PC-9 (cell line): ENCODE measurements at regions not wholly inside any gene's neighbourhood (a gene's known extent, or its start where the extent isn't known, plus 50 kb on each side); places are given as distances from the start of the nearest gene placed in this dataset.

ENCODE experiments used
- BruUV-seq: library from RNA; stranded (reverse); fragments of 400-500 nt; replicated peaks from 2 replicates; lab custom pipeline; 2021; lab: Mats Ljungman, UMichigan
- CTCF ChIA-PET: fragments of 300-600 bp; sonication (Branson Sonifier 250); formaldehyde crosslinking; loops from one replicate; lab custom pipeline; 2022; ENCODE audit warnings: antibody characterized with exemption; lab: Charles Lee
- POLR2A ChIA-PET: fragments of 300-600 bp; sonication (Branson Sonifier 250); formaldehyde crosslinking; loops from one replicate; lab custom pipeline; 2022; ENCODE audit warnings: antibody characterized with exemption; ENCODE audit not compliant: unreplicated experiment; lab: Charles Lee
- DNase-seq, 2 experiments: peaks; one replicate each; pipeline versions ENCODE4 v3.0.0 to v3.0.0-alpha.2; 2015 to 2022; ENCODE audit warnings: mixed read lengths in 1 of 2
- H2AFZ ChIP-seq: fragments of 200-600 bp; sonication (generic); 2 replicates; pipeline ENCODE4 v1.8.1; 2017; ENCODE audit warnings: antibody characterized with exemption
- H3F3A ChIP-seq: fragments of 200-600 bp; sonication (generic); 2 replicates; pipeline ENCODE4 v1.8.1; 2017; ENCODE audit warnings: antibody characterized with exemption, mild to moderate bottlenecking, low read depth; ENCODE audit not compliant: insufficient read depth
- H3K27ac ChIP-seq: fragments of 200-600 bp; sonication (generic); 2 replicates; pipeline ENCODE4 v1.6.1; 2016; ENCODE audit warnings: mixed run types
- H3K27me3 ChIP-seq: fragments of 200-600 bp; sonication (generic); 2 replicates; pipeline ENCODE4 v1.6.1; 2016; ENCODE audit warnings: low read depth, mixed run types; ENCODE audit not compliant: insufficient read depth
- H3K36me3 ChIP-seq: fragments of 200-600 bp; sonication (generic); 2 replicates; pipeline ENCODE4 v1.6.1; 2016; ENCODE audit warnings: low read depth, mixed run types
- H3K4me1 ChIP-seq: fragments of 200-600 bp; sonication (generic); replicated peaks from 2 replicates; pipeline ENCODE4 v1.6.1; 2016; ENCODE audit warnings: mixed run types; ENCODE audit not compliant: insufficient read depth
- H3K4me2 ChIP-seq: fragments of 200-600 bp; sonication (generic); 2 replicates; pipeline ENCODE4 v1.6.1; 2017; ENCODE audit warnings: mixed run types
- H3K4me3 ChIP-seq: fragments of 200-600 bp; sonication (generic); 2 replicates; pipeline ENCODE4 v1.6.1; 2016; ENCODE audit warnings: mixed run types
- H3K79me2 ChIP-seq: fragments of 200-600 bp; sonication (generic); 2 replicates; pipeline ENCODE4 v1.6.1; 2017; ENCODE audit warnings: low read depth, mixed run types
- H3K9me2 ChIP-seq: fragments of 200-600 bp; sonication (generic); 2 replicates; pipeline ENCODE4 v1.8.1; 2017; ENCODE audit warnings: mild to moderate bottlenecking; ENCODE audit not compliant: insufficient read depth
- H3K9me3 ChIP-seq: fragments of 200-600 bp; sonication (generic); 2 replicates; pipeline ENCODE4 v1.8.1; 2016; ENCODE audit warnings: low read depth; ENCODE audit not compliant: insufficient read depth
- H4K20me1 ChIP-seq: fragments of 200-600 bp; sonication (generic); 2 replicates; pipeline ENCODE4 v1.8.1; 2017; ENCODE audit not compliant: insufficient read depth
- EZH2 ChIP-seq: fragments of 200-600 bp; sonication (generic); IDR thresholded peaks from 2 replicates; pipeline ENCODE4 v1.8.0; 2017; ENCODE audit warnings: antibody characterized with exemption, low read depth
- intact Hi-C: fragments of 100-400 bp; cut with micrococcal nuclease; formaldehyde crosslinking; loops from one replicate; pipeline ENCODE4 v1.10.0; 2022; ENCODE audit not compliant: unreplicated experiment
- TF ChIP-seq, protein P1 (sequence below): fragments of 200-600 bp; sonication (generic); conservative IDR thresholded peaks from 2 replicates; pipeline ENCODE4 v1.6.1; 2017; ENCODE audit warnings: mixed run types, antibody characterized with exemption, mild to moderate bottlenecking, moderate library complexity

DNA sequence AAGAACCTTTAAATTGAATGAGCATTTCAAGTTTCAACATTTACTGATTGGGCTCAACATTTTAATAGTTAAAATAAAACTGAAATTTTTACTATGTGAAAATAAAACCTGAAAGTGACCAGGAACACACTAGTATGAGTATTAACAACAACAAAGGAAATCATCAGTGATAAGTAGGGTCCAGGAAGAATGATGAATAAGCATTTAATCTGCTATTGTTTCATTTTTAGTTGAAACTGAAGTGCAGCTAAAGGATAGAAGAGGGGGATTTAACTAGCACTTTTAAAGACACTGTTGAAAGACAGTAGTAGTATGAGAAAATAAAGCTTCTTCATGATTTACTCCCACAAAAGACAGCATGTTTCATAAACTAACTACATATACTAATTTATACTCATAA is 250.9 kb upstream of the IPO5 start:
- Histone ChIP-seq H3K9me3 (no peaks in the 10 kb centered on the region), H3K79me2 (no peaks in the 10 kb centered on the region), H3K27me3 (no peaks in the 10 kb centered on the region), H3K4me2 (no peak overlapping the region), H3K4me1 (no peaks in the 10 kb centered on the region), H3K36me3 (no peaks in the 10 kb centered on the region), H3K27ac (no peak overlapping the region), H3K4me3 (no peak overlapping the region), H3F3A (no peaks in the 10 kb centered on the region), H3K9me2 (no peaks in the 10 kb centered on the region), H2AFZ (no peak overlapping the region), H4K20me1 (no peaks in the 10 kb centered on the region)
- intact Hi-C loops: no loop called here
- peak in 1 of 2 experiments; percentile 26 for DNase-seq
- no TSS peak for BruUV-seq
- CTCF ChIA-PET: no interaction called here
- TF ChIP-seq, protein P1, sequence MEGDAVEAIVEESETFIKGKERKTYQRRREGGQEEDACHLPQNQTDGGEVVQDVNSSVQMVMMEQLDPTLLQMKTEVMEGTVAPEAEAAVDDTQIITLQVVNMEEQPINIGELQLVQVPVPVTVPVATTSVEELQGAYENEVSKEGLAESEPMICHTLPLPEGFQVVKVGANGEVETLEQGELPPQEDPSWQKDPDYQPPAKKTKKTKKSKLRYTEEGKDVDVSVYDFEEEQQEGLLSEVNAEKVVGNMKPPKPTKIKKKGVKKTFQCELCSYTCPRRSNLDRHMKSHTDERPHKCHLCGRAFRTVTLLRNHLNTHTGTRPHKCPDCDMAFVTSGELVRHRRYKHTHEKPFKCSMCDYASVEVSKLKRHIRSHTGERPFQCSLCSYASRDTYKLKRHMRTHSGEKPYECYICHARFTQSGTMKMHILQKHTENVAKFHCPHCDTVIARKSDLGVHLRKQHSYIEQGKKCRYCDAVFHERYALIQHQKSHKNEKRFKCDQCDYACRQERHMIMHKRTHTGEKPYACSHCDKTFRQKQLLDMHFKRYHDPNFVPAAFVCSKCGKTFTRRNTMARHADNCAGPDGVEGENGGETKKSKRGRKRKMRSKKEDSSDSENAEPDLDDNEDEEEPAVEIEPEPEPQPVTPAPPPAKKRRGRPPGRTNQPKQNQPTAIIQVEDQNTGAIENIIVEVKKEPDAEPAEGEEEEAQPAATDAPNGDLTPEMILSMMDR: no peak
- TF ChIP-seq EZH2: no peak
- POLR2A ChIA-PET: no interaction called here

DNA sequence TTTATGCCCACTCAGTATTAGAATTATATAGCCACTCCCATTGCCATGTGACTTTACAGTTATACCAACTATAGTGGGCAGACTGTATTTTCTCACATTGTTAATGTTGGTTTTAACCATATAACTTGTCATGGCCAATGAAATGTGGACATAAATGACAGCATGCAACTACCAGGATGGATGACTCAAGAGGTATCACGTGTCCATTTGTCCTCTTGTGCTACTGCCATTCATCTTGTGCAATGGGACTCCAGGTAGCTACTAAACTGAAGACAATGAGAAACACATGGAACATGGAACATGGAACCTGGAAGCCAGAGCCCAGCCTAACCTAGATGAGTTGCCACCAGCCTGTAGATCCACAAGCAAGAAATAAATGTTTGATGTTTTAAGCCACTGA is 242.7 kb upstream of the IPO5 start:
- intact Hi-C loops: no loop called here
- no peak overlapping the region for H3K4me2 ChIP-seq
- H3K9me2 ChIP-seq: no peaks in the 10 kb centered on the region
- BruUV-seq: no TSS peak
- H3K36me3 ChIP-seq: no peaks in the 10 kb centered on the region
- no peaks in the 10 kb centered on the region for H4K20me1 ChIP-seq
- no peak overlapping the region for H3K4me3 ChIP-seq
- no peaks in the 10 kb centered on the region for H3F3A ChIP-seq
- ChIA-PET CTCF (no interaction called here), POLR2A (no interaction called here)
- H3K79me2 ChIP-seq: no peaks in the 10 kb centered on the region
- H3K27me3 ChIP-seq: no peaks in the 10 kb centered on the region
- TF ChIP-seq, protein P1: no peak
- no peak for TF ChIP-seq EZH2
- no peak for DNase-seq
- H3K9me3 ChIP-seq: no peaks in the 10 kb centered on the region
- no peaks in the 10 kb centered on the region for H3K4me1 ChIP-seq
- H2AFZ ChIP-seq: no peak overlapping the region
- H3K27ac ChIP-seq: no peak overlapping the region

DNA sequence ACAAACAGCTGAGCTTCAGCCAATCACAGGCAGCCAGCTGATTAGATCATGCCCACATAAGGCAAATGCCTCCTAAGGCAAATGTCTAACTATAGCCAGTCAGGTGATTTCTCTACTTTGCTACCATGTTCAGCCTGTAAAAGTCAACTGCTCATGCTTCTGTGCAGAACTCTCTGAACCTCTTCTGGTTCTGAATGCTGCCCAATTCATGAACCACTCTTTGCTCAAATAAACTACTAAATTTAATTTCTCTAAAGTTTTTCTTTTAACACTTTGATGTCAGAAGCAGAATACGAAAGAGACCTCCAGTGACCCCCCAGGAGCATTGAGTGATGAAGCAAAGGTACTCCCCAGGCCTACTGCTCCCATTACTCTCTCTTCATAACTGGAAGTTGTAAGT is 240.7 kb upstream of the IPO5 start:
- Histone ChIP-seq H3K79me2 (no peaks in the 10 kb centered on the region), H3K4me2 (no peak overlapping the region), H4K20me1 (no peaks in the 10 kb centered on the region), H3K27me3 (no peaks in the 10 kb centered on the region), H3K4me3 (no peak overlapping the region), H3K9me3 (no peaks in the 10 kb centered on the region), H3K4me1 (no peaks in the 10 kb centered on the region), H3F3A (no peaks in the 10 kb centered on the region), H2AFZ (no peak overlapping the region), H3K9me2 (no peaks in the 10 kb centered on the region), H3K36me3 (no peaks in the 10 kb centered on the region), H3K27ac (no peak overlapping the region)
- POLR2A ChIA-PET: interaction anchor here (0.7 kb wide), 1 partner anchor 127 kb away, joined by 4 read pairs; no protein-coding TSS in a partner anchor
- TF ChIP-seq EZH2: no peak
- DNase-seq: no peak
- no TSS peak for BruUV-seq
- CTCF ChIA-PET: no interaction called here
- intact Hi-C loops: no loop called here

DNA sequence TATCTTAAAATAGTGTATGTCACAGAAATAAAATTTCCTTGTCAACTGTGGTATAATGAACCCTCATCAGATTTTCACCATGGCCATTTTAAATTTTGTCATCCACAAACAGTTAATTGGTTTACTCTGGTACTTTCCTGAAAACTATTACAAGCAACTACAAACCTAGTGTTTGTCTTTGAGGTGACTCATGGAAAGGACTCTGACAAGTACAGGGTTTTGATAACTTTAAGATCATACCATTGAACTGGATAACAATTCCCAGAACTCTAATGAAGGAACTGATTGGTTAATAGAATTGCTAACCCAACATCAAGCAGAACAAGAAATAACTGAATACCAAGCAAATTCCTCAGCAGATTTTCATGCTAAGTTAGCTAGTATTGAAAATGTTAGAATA is 237.7 kb upstream of the IPO5 start:
- POLR2A ChIA-PET: no interaction called here

More for the DNA sequence above, 237.7 kb upstream of the IPO5 start:
- intact Hi-C loops: no loop called here
- H4K20me1 ChIP-seq: no peaks in the 10 kb centered on the region
- H3K9me3 ChIP-seq: no peaks in the 10 kb centered on the region
- H2AFZ ChIP-seq: no peak overlapping the region
- DNase-seq: no peak
- H3K27me3 ChIP-seq: no peaks in the 10 kb centered on the region
- H3F3A ChIP-seq: no peaks in the 10 kb centered on the region
- no peaks in the 10 kb centered on the region for H3K36me3 ChIP-seq
- no peaks in the 10 kb centered on the region for H3K9me2 ChIP-seq
- CTCF ChIA-PET: no interaction called here
- BruUV-seq: no TSS peak
- no peaks in the 10 kb centered on the region for H3K4me1 ChIP-seq
- H3K27ac ChIP-seq: no peak overlapping the region
- H3K79me2 ChIP-seq: no peaks in the 10 kb centered on the region
- TF ChIP-seq, protein P1: no peak
- TF ChIP-seq EZH2: no peak
- no peak overlapping the region for H3K4me2 ChIP-seq
- no peak overlapping the region for H3K4me3 ChIP-seq
